ENCODE measurements at regions not wholly inside any gene's neighbourhood (a gene's known extent, or its start where the extent isn't known, plus 50 kb on each side); places are given as distances from the start of the nearest gene placed in this dataset.

DNA sequence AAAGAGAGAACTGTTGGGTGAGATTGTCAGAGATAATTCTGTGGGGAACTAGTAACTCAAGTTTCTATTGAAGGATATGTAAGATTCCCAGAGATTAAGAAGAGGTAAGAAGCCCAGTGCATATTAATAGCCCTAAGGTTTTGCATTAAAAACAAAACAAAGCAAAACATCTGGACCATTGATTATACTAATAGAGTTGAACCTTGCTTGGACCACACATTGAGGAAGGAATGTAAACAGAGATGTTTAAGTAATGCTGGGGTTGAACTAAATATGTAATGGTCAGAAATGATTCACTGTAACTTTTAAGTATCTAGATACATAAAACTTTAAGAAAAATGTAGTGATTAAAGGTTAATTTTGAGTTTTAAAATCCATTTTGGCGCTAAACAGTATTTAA, 1770.0 kb downstream of the PCDH9 start:
- TF ChIP-seq, protein P1, sequence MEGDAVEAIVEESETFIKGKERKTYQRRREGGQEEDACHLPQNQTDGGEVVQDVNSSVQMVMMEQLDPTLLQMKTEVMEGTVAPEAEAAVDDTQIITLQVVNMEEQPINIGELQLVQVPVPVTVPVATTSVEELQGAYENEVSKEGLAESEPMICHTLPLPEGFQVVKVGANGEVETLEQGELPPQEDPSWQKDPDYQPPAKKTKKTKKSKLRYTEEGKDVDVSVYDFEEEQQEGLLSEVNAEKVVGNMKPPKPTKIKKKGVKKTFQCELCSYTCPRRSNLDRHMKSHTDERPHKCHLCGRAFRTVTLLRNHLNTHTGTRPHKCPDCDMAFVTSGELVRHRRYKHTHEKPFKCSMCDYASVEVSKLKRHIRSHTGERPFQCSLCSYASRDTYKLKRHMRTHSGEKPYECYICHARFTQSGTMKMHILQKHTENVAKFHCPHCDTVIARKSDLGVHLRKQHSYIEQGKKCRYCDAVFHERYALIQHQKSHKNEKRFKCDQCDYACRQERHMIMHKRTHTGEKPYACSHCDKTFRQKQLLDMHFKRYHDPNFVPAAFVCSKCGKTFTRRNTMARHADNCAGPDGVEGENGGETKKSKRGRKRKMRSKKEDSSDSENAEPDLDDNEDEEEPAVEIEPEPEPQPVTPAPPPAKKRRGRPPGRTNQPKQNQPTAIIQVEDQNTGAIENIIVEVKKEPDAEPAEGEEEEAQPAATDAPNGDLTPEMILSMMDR (IDR thresholded peaks at IDR 0.05; ENCODE audit: low read depth, low read length): no peak
- TF ChIP-seq EZH2phosphoT487 (IDR thresholded peaks at IDR 0.05; ENCODE audit: low read depth): no peak
